ENCODE measurements at regions not wholly inside any gene's neighbourhood (a gene's known extent, or its start where the extent isn't known, plus 50 kb on each side); places are given as distances from the start of the nearest gene placed in this dataset.
"Not testable (repeated sequence)": the region's sequence is repeated elsewhere in the genome, so short reads cannot be mapped to it uniquely, and the experiment has no call there.

GRCh38 chr10:33473688-33474087 lies 139.2 kb upstream of the NRP1 start:
- Histone ChIP-seq H3K4me3 (ENCODE audit: low read depth in 1 of 2, low read length in 2 of 2) (no peak overlapping the region), H3K36me3 (ENCODE audit: insufficient read depth, low read length) (no peaks in the 10 kb centered on the region), H3K4me1 (ENCODE audit: insufficient read depth, low read length) (peaks cover 9% of the 10 kb centered on the region), H3K9me3 (ENCODE audit: low read length) (no peaks in the 10 kb centered on the region), H3K27me3 (ENCODE audit: control insufficient read depth in 1 of 2, insufficient read depth in 2 of 2, low read length in 2 of 2) (no peaks in the 10 kb centered on the region), H3K27ac (ENCODE audit: low read depth, low read length) (no peak overlapping the region), H3K9ac (ENCODE audit: low read length) (no peak overlapping the region)

GRCh38 chr10:33468006-33468405 lies 133.5 kb upstream of the NRP1 start:
- not testable (repeated sequence) for H3K9me3 ChIP-seq (ENCODE audit: low read length); H3K27me3 ChIP-seq (ENCODE audit: control insufficient read depth in 1 of 2, insufficient read depth in 2 of 2, low read length in 2 of 2); H3K9ac ChIP-seq (ENCODE audit: low read length); H3K36me3 ChIP-seq (ENCODE audit: insufficient read depth, low read length); H3K4me1 ChIP-seq (ENCODE audit: insufficient read depth, low read length); H3K4me3 ChIP-seq (ENCODE audit: low read depth in 1 of 2, low read length in 2 of 2); H3K27ac ChIP-seq (ENCODE audit: low read depth, low read length)

- no peak overlapping the region for H3K27ac ChIP-seq (ENCODE audit: low read depth, low read length)
- no peaks in the 10 kb centered on the region for H3K36me3 ChIP-seq (ENCODE audit: insufficient read depth, low read length)
- no peak overlapping the region for H3K9ac ChIP-seq (ENCODE audit: low read length)
- no peaks in the 10 kb centered on the region for H3K9me3 ChIP-seq (ENCODE audit: low read length)
- H3K4me1 ChIP-seq (ENCODE audit: insufficient read depth, low read length): peaks cover 11% of the 10 kb centered on the region
- H3K27me3 ChIP-seq (ENCODE audit: control insufficient read depth in 1 of 2, insufficient read depth in 2 of 2, low read length in 2 of 2): no peaks in the 10 kb centered on the region
- no peak overlapping the region for H3K4me3 ChIP-seq (ENCODE audit: low read depth in 1 of 2, low read length in 2 of 2)
These were observed 131.3 kb upstream of the NRP1 start for GRCh38 chr10:33465747-33466146.

GRCh38 chr10:33463011-33463410 lies 128.5 kb upstream of the NRP1 start:
- H3K4me1 ChIP-seq (ENCODE audit: insufficient read depth, low read length): peaks cover 19% of the 10 kb centered on the region
- no peaks in the 10 kb centered on the region for H3K36me3 ChIP-seq (ENCODE audit: insufficient read depth, low read length)
- H3K4me3 ChIP-seq (ENCODE audit: low read depth in 1 of 2, low read length in 2 of 2): no peak overlapping the region
- no peaks in the 10 kb centered on the region for H3K9me3 ChIP-seq (ENCODE audit: low read length)
- no peaks in the 10 kb centered on the region for H3K27me3 ChIP-seq (ENCODE audit: control insufficient read depth in 1 of 2, insufficient read depth in 2 of 2, low read length in 2 of 2)
- no peak overlapping the region for H3K9ac ChIP-seq (ENCODE audit: low read length)
- H3K27ac ChIP-seq (ENCODE audit: low read depth, low read length): no peak overlapping the region

GRCh38 chr10:33461295-33461640 lies 126.8 kb upstream of the NRP1 start:
- H3K4me3 ChIP-seq (ENCODE audit: low read depth in 1 of 2, low read length in 2 of 2): no peak overlapping the region
- H3K27ac ChIP-seq (ENCODE audit: low read depth, low read length): no peak overlapping the region
- no peaks in the 10 kb centered on the region for H3K9me3 ChIP-seq (ENCODE audit: low read length)
- no peaks in the 10 kb centered on the region for H3K36me3 ChIP-seq (ENCODE audit: insufficient read depth, low read length)
- H3K4me1 ChIP-seq (ENCODE audit: insufficient read depth, low read length): peaks cover 19% of the 10 kb centered on the region
- no peaks in the 10 kb centered on the region for H3K27me3 ChIP-seq (ENCODE audit: control insufficient read depth in 1 of 2, insufficient read depth in 2 of 2, low read length in 2 of 2)
- no peak overlapping the region for H3K9ac ChIP-seq (ENCODE audit: low read length)

- no peak overlapping the region for H3K27ac ChIP-seq (ENCODE audit: low read depth, low read length)
- H3K9me3 ChIP-seq (ENCODE audit: low read length): no peaks in the 10 kb centered on the region
- no peak overlapping the region for H3K4me3 ChIP-seq (ENCODE audit: low read depth in 1 of 2, low read length in 2 of 2)
- H3K4me1 ChIP-seq (ENCODE audit: insufficient read depth, low read length): peaks cover 19% of the 10 kb centered on the region
- H3K9ac ChIP-seq (ENCODE audit: low read length): no peak overlapping the region
- H3K27me3 ChIP-seq (ENCODE audit: control insufficient read depth in 1 of 2, insufficient read depth in 2 of 2, low read length in 2 of 2): no peaks in the 10 kb centered on the region
- H3K36me3 ChIP-seq (ENCODE audit: insufficient read depth, low read length): no peaks in the 10 kb centered on the region
These were observed 126.2 kb upstream of the NRP1 start for GRCh38 chr10:33460505-33461294.

- Histone ChIP-seq H3K27ac (ENCODE audit: low read depth, low read length) (no peak overlapping the region), H3K27me3 (ENCODE audit: control insufficient read depth in 1 of 2, insufficient read depth in 2 of 2, low read length in 2 of 2) (no peaks in the 10 kb centered on the region), H3K9ac (ENCODE audit: low read length) (no peak overlapping the region), H3K9me3 (ENCODE audit: low read length) (no peaks in the 10 kb centered on the region), H3K4me1 (ENCODE audit: insufficient read depth, low read length) (peaks cover 19% of the 10 kb centered on the region), H3K4me3 (ENCODE audit: low read depth in 1 of 2, low read length in 2 of 2) (no peak overlapping the region), H3K36me3 (ENCODE audit: insufficient read depth, low read length) (no peaks in the 10 kb centered on the region)
These were observed 125.1 kb upstream of the NRP1 start for GRCh38 chr10:33459602-33460001.

- H3K4me3 ChIP-seq (ENCODE audit: low read depth in 1 of 2, low read length in 2 of 2): no peak overlapping the region
- H3K36me3 ChIP-seq (ENCODE audit: insufficient read depth, low read length): no peaks in the 10 kb centered on the region
- no peak overlapping the region for H3K9ac ChIP-seq (ENCODE audit: low read length)
- H3K27ac ChIP-seq (ENCODE audit: low read depth, low read length): no peak overlapping the region
- H3K9me3 ChIP-seq (ENCODE audit: low read length): no peaks in the 10 kb centered on the region
- H3K27me3 ChIP-seq (ENCODE audit: control insufficient read depth in 1 of 2, insufficient read depth in 2 of 2, low read length in 2 of 2): no peaks in the 10 kb centered on the region
- H3K4me1 ChIP-seq (ENCODE audit: insufficient read depth, low read length): peaks cover 3% of the 10 kb centered on the region
These were observed 120.6 kb upstream of the NRP1 start for GRCh38 chr10:33455029-33455428.

GRCh38 chr10:33454554-33454953 lies 120.1 kb upstream of the NRP1 start:
- Histone ChIP-seq H3K4me1 (ENCODE audit: insufficient read depth, low read length) (no peaks in the 10 kb centered on the region), H3K9ac (ENCODE audit: low read length) (no peak overlapping the region)

GRCh38 chr10:33453081-33454025 lies 118.9 kb upstream of the NRP1 start:
- Histone ChIP-seq H3K36me3 (ENCODE audit: insufficient read depth, low read length) (no peaks in the 10 kb centered on the region), H3K4me1 (ENCODE audit: insufficient read depth, low read length) (no peaks in the 10 kb centered on the region), H3K9me3 (ENCODE audit: low read length) (no peaks in the 10 kb centered on the region), H3K4me3 (ENCODE audit: low read depth in 1 of 2, low read length in 2 of 2) (no peak overlapping the region), H3K27me3 (ENCODE audit: control insufficient read depth in 1 of 2, insufficient read depth in 2 of 2, low read length in 2 of 2) (no peaks in the 10 kb centered on the region), H3K27ac (ENCODE audit: low read depth, low read length) (no peak overlapping the region), H3K9ac (ENCODE audit: low read length) (no peak overlapping the region)

More at GRCh38 chr10:33454554-33454953, 120.1 kb upstream of the NRP1 start:
- Histone ChIP-seq H3K4me3 (ENCODE audit: low read depth in 1 of 2, low read length in 2 of 2) (no peak overlapping the region), H3K27me3 (ENCODE audit: control insufficient read depth in 1 of 2, insufficient read depth in 2 of 2, low read length in 2 of 2) (no peaks in the 10 kb centered on the region), H3K27ac (ENCODE audit: low read depth, low read length) (no peak overlapping the region), H3K9me3 (ENCODE audit: low read length) (no peaks in the 10 kb centered on the region), H3K36me3 (ENCODE audit: insufficient read depth, low read length) (no peaks in the 10 kb centered on the region)

GRCh38 chr10:33448421-33449140 lies 114.1 kb upstream of the NRP1 start:
- Histone ChIP-seq H3K9ac (ENCODE audit: low read length) (no peak overlapping the region), H3K36me3 (ENCODE audit: insufficient read depth, low read length) (no peaks in the 10 kb centered on the region), H3K9me3 (ENCODE audit: low read length) (no peaks in the 10 kb centered on the region), H3K27ac (ENCODE audit: low read depth, low read length) (no peak overlapping the region), H3K4me1 (ENCODE audit: insufficient read depth, low read length) (no peaks in the 10 kb centered on the region), H3K27me3 (ENCODE audit: control insufficient read depth in 1 of 2, insufficient read depth in 2 of 2, low read length in 2 of 2) (no peaks in the 10 kb centered on the region), H3K4me3 (ENCODE audit: low read depth in 1 of 2, low read length in 2 of 2) (no peak overlapping the region)

Measured in muscle layer of colon (tissue), 2 donors.